Inflammatory macrophage (primary cell): ENCODE measurements at regions not wholly inside any gene's neighbourhood (a gene's known extent, or its start where the extent isn't known, plus 50 kb on each side); places are given as distances from the start of the nearest gene placed in this dataset.
"Not testable (repeated sequence)": the region's sequence is repeated elsewhere in the genome, so short reads cannot be mapped to it uniquely, and the experiment has no call there.

ENCODE experiments used
- DNase-seq, 2 donors: peaks; one replicate each; pipeline ENCODE4 v3.0.0-alpha.2; 2020 to 2022

DNA sequence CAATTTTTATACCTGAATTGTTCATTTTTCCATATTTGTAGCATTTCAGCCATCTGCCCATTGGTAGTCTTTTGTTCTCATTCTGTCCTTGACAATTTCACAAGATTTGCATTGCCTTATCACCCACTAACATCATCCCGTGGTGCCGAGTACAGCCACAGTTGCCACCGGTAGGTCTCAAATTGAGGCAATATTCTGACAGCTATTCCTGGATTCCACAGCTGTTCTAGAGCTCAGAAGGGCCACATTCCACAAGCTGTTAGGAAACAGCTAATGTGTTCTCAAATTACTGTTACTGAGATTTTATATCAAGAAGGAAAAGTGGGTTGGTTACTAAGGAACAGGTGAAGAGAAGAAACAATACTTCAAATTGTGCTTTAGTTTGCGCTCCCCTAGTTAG, 178.8 kb downstream of the RPRM start:
- no peak for DNase-seq

- DNase-seq, result no peak
Measured at GRCh38 chr2:153299217-153299616, 179.3 kb downstream of the RPRM start.

DNA sequence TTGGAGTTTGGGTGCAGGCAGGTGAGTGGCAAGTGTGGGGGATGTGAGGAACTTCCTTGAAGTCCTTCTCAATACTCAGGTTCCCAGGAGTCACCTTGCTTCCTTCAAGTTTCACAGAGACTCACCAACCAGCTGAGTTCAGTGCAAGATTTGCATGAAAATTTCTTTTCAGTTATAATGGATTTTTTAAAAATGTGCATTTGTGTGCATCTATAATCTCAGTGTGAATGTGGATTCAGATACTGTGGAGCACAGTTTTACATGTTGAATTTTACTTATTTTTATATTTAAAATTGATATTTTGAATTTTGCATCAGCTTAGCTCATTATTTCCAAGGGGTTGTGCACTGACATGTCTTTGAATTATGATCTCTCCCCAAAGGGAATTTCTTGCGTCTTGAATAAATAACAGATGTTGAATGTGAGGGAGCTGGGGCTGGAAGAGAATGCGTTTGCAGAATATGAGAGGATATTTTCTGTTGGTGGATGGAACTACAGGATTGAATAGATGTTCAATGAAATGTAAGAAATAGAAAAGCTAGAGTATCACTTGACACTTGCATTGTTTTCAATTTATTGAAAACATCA, 184.3 kb downstream of the RPRM start:
- DNase-seq, result no peak

- DNase-seq, result no peak
Measured at GRCh38 chr2:153291718-153292117, 186.8 kb downstream of the RPRM start.

DNA sequence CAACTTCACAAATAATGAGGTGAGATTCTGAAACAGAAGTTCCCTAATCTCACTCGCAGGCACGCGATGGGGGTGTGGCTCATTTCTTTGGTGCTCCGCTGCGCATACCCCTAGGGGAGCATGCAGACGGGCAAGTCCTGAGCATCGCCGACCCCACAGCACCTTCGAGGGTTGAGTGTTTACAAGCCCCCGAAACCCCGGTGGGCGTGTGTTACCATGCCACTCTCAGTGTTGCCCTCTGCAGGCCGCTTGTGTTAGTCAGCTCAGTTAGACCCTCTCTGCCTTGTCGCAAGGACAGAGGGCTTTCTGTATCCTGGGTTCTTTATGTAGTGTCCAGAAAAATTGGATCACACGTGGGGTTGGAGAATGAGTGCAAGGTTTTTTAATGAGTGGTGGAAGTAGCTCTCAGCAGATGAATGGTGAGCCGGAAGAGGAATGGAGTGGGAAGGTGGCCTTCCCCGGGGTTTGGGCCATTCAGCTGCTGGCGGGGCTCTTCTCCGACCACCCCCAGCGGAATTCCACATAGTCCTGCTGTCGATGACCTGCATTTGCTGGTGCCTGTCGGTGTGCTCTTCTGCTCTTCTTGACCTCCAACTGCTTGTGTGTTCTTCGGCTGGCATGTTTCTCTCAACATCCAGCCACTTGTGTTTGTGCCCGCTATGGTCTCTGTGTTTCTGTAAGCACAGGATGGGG, 191.3 kb downstream of the RPRM start:
- no peak for DNase-seq

GRCh38 chr2:153268941-153269461, 209.6 kb downstream of the RPRM start:
- no peak for DNase-seq

DNA sequence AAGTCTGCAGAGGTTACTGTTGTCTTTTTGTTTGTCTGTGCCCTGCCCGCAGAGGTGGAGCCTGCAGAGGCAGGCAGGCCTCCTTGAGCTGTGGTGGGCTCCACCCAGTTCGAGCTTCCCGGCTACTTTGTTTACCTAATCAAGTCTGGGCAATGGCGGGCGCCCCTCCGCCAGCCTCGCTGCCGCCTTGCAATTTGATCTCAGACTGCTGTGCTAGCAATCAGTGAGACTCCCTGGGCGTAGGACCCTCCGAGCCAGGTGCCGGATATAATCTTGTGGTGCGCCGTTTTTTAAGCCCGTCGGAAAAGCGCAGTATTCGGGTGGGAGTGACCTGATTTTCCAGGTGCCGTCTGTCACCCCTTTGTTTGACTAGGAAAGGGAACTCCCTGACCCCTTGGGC, 221.7 kb downstream of the RPRM start:
- DNase-seq, result not testable (repeated sequence)

- DNase-seq, result not testable (repeated sequence)
Measured at GRCh38 chr2:153246636-153247035, 231.9 kb downstream of the RPRM start.

DNA sequence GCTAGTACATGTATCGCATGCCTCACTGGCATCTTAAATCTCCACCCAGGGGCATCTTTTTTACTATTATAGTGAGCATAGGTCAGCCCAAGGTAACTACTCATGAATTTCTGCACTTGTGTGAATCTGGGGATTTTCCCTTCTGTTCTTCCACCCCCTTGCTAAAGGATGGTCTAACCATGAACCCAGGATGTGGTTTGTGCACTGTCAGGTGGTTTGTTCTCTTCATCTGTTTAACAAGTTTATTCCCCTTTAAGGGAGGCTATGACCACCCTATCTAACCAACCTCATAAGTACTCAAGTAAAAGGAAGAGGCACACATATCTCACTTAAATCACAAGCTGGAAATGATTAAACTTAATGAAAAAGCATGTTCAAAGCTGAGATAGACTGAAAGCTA, 243.0 kb downstream of the RPRM start:
- DNase-seq, result no peak

DNA sequence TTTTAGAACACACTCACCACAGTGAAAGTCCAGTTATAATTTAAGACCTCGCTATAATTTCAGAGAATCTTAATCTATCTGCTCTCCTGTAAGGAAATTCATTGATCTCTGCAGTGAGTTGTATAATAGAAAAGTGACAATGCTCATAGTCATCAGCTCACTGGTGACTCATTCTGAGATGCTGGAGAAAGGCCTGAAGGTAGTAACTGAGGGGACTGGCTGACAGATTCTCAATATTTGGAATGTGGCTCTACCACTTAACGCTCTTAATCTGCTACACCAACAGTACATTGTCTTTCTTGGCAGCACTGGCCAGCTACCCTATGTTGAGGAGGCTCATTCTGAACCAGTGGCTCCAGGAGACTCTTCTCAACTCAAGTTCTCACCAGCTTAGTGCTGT, 246.1 kb downstream of the RPRM start:
- no peak for DNase-seq

DNA sequence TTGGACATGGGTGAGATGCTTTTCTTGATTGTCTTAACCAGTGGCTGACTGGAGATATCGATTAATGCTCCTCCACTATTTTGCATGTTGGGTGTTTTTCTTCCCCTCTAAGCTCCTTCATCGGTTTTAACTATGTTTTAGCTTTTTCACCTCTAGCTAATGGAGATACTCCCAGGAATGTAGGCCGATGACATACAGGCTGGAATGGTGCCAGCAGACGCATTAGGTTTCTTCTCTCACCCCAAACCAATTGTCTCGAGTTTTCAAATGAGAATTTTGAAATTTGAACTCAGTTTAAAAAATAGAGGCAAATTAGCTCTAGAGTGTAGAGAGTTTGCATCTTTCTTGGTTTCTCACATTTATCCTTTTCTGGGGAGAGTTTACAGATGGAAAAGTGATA, 247.6 kb downstream of the RPRM start:
- DNase-seq, result no peak

- no peak for DNase-seq
Measured at GRCh38 chr2:153228904-153229303, 249.7 kb downstream of the RPRM start.

- no peak for DNase-seq
Measured at GRCh38 chr2:153227981-153228380, 250.6 kb downstream of the RPRM start.

GRCh38 chr2:153222231-153223165, 256.1 kb downstream of the RPRM start:
- DNase-seq, result no peak

DNA sequence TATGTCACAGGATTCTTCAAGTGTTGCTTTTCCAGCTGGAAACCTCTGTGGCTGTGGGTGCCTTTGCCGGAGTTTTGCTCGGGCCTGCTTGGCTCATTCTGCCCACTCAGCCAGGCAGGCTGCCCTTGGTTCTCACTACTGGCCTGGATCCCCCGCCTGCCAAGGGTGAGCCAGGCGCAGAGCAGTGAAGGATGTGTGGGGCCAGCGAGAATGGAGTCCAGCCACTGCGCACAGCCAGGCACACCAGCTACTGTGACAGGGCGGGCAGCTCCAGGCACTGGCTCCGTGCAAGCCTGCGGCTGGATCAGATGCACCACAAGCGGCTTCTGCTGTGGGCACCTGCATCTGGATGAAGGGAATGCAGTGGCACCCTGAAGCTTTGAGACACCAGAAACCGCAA, 257.1 kb downstream of the RPRM start:
- no peak for DNase-seq

DNA sequence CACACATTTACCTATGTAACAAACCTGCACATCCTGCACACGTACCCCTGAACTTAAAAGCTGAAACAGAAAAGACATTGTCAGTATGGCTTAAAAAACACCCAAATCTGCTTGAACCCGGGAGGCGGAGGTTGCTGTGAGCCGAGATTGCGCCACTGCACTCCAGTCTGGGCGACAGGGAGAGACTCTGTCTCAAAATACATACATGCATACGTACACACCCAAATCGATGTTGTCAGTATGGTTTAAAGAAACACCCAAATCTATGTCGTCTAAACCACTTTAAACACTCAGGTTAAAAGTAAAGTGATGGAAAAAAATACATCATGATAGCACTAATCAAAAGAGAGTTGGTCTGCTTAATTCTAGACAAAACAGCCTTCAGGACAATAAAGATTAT, 257.5 kb downstream of the RPRM start:
- DNase-seq, result no peak

DNA sequence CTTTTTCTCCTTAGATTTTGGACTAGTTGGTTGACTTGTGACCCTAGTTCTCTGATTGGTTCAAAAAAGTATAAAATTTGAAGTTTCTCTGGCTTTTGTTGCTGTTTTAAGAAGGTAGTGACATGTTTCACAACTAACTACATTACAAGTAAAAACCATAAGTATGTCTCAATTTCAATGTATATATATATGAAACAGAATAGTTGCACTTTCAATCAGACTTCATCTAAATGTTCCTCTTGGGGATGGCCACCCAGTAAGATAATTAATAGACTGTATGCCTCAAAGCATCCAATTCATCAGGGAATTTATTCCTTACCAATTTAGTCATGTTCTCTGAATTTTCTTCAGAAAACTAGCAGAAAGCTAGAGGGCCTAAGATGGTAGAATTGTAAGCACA, 259.7 kb downstream of the RPRM start:
- no peak for DNase-seq

GRCh38 chr2:153214337-153214736, 264.2 kb downstream of the RPRM start:
- DNase-seq, result no peak

GRCh38 chr2:153213022-153213421, 265.5 kb downstream of the RPRM start:
- no peak for DNase-seq

DNA sequence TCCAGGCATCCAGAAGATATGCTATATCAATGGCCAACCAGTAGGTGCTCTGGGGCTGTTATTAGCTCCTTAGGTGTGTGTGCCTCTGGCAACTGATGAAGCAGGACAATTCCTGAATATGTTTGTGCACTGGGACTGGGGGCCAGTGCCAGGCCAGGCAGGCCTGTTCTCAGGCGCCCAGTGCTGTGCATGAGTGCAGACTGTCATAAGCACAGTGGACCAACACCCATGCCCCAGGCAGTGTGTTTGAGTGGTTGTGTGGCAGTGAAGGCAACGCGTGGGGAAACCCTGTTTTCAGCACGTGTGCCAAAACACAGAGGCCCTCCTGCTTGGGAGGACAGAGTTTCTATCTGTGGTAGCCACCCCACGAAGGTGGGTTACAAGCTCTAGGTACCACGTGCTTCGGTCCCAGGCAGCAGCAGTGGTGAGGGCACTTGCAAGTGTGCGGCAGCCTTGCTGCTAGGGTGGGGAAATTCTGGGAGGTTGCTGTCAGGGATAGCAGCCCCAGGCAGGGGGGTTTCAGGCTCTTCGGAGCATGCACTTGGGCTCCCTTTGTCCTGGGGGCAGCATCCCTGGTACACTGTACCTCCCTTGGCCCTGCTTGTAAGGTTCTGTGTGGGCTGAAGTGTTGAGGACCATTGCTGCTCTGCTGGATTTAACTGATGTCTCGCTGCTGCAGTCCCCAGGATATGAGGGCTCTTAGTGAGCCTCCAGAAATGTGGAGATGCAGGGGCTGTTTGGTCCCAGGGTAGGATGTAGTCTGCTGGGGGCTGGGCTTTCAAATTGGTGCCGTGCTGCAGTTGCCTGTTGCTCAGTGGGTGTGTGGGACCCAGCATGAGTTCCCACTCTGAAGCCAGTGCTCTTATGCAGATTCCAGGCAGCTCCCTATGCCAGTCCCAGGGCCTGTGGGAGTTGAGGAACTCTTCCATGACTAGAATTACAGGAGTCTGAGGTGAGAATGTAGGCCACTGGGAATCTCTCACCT, 280.9 kb downstream of the RPRM start:
- no peak for DNase-seq

- DNase-seq, result no peak
Measured at GRCh38 chr2:153196378-153197058, 282.0 kb downstream of the RPRM start.

- DNase-seq, result no peak
Measured at GRCh38 chr2:153195342-153195741, 283.2 kb downstream of the RPRM start.
